ENCODE measurements at regions not wholly inside any gene's neighbourhood (a gene's known extent, or its start where the extent isn't known, plus 50 kb on each side); places are given as distances from the start of the nearest gene placed in this dataset.

DNA sequence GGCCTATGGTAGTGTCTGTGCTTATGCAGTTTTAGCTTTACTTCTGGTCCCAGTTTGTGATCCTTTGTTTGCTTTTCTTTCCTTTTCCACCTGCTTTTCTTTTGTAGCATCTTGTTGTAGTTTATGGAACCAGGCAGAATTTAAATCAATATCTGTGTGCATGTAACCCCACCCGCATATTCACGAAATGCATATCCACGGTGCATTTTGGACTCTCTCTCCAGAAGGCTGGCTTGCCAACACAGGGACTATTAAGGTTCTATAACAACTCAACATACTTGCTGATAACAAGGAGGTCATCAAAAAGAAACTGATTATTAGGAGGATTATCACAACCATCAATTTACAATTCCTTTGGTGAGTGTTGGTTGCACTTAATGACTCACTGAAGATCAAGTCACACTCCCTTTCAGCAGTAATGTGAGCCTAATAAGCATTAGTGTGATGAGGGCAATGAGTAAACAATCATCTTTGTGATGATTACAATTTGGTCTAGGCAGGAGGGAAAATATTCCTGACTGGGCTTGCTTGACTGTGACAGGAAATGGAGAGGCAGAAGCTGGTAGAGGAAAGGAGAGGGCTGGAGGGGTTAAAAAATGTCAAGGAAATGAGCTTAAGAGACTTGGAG lies 378.6 kb downstream of the REEP3 start:
- TF ChIP-seq, protein P1, sequence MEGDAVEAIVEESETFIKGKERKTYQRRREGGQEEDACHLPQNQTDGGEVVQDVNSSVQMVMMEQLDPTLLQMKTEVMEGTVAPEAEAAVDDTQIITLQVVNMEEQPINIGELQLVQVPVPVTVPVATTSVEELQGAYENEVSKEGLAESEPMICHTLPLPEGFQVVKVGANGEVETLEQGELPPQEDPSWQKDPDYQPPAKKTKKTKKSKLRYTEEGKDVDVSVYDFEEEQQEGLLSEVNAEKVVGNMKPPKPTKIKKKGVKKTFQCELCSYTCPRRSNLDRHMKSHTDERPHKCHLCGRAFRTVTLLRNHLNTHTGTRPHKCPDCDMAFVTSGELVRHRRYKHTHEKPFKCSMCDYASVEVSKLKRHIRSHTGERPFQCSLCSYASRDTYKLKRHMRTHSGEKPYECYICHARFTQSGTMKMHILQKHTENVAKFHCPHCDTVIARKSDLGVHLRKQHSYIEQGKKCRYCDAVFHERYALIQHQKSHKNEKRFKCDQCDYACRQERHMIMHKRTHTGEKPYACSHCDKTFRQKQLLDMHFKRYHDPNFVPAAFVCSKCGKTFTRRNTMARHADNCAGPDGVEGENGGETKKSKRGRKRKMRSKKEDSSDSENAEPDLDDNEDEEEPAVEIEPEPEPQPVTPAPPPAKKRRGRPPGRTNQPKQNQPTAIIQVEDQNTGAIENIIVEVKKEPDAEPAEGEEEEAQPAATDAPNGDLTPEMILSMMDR (IDR thresholded peaks at IDR 0.05; ENCODE audit: insufficient read depth, missing control alignments): no peak
- FAIRE-seq: no peak
- no peak for DNase-seq (ENCODE audit: insufficient read length, low spot score)

DNA sequence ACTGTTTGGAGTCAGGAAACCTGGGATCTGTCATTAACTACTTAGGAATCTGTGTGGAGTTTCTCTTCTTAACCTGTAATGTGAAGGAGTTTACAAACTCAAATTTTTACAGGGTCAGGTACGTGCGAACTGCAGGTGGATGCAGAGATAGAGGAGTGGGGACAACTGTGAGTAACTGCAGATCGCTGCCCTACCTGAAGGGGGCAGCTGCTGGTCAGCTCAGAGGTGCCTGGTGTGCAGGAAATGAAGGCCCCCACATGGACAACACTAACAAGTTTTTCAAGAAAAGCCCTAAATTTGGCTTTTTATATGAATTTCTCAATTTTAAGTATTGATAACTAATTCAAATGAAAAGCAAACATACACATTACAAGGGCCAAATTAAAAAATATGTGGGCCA lies 380.0 kb downstream of the REEP3 start:
- TF ChIP-seq, protein P1 (IDR thresholded peaks at IDR 0.05; ENCODE audit: insufficient read depth, missing control alignments): peak; percentile 20
- DNase-seq (ENCODE audit: insufficient read length, low spot score) (no peak), FAIRE-seq (no peak)

GRCh38 chr10:63901881-63902280 lies 380.7 kb downstream of the REEP3 start:
- TF ChIP-seq, protein P1 (IDR thresholded peaks at IDR 0.05; ENCODE audit: insufficient read depth, missing control alignments): no peak
- DNase-seq (ENCODE audit: insufficient read length, low spot score): no peak
- FAIRE-seq: no peak

GRCh38 chr10:63910806-63911205 lies 389.6 kb downstream of the REEP3 start:
- TF ChIP-seq, protein P1 (IDR thresholded peaks at IDR 0.05; ENCODE audit: insufficient read depth, missing control alignments): no peak
- FAIRE-seq (no peak), DNase-seq (ENCODE audit: insufficient read length, low spot score) (no peak)

DNA sequence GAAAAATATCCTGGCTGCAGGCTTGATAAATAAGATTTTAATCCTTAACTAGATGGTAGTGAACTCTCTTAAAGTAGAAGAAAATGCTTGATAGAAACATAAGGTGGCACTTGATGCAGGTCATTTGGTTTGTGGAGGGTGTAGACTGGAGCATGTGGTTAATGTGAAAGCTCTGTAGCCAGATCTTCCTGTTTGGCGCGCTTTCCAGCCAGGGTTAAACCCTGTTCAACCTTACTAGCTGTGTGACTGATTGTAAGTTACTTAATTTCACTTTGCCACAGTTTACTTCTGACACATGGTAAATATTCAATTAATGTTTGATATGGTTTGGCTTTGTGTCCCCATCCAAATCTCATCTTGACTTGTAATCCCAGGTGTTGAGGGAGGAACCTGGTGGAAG lies 394.0 kb downstream of the REEP3 start:
- TF ChIP-seq, protein P1 (IDR thresholded peaks at IDR 0.05; ENCODE audit: insufficient read depth, missing control alignments): no peak
- DNase-seq (ENCODE audit: insufficient read length, low spot score) (no peak), FAIRE-seq (no peak)

GRCh38 chr10:63917363-63917762 lies 396.2 kb downstream of the REEP3 start:
- FAIRE-seq (no peak), DNase-seq (ENCODE audit: insufficient read length, low spot score) (no peak)
- TF ChIP-seq, protein P1 (IDR thresholded peaks at IDR 0.05; ENCODE audit: insufficient read depth, missing control alignments): no peak

- FAIRE-seq (no peak), DNase-seq (ENCODE audit: insufficient read length, low spot score) (no peak)
- TF ChIP-seq, protein P1 (IDR thresholded peaks at IDR 0.05; ENCODE audit: insufficient read depth, missing control alignments): no peak
These were observed 398.5 kb downstream of the REEP3 start for GRCh38 chr10:63919575-63920279.

All from D721Med (cell line).